H9 (cell line): ENCODE measurements at regions not wholly inside any gene's neighbourhood (a gene's known extent, or its start where the extent isn't known, plus 50 kb on each side); places are given as distances from the start of the nearest gene placed in this dataset.

ENCODE experiments used
- DNase-seq: peaks from one replicate; pipeline ENCODE4 v3.0.0-alpha.2; 2017
- H2AFZ ChIP-seq: one replicate; pipeline ENCODE4 v1.6.1; 2013; ENCODE audit warnings: mild to moderate bottlenecking, low read length, control low read depth, moderate library complexity
- H2AK5ac ChIP-seq: 2 replicates; pipeline ENCODE4 v1.6.1; 2013; ENCODE audit warnings: low read length, control low read depth, mixed read lengths; ENCODE audit not compliant: insufficient read length
- H2BK120ac ChIP-seq: one replicate; pipeline ENCODE4 v1.6.1; 2013; ENCODE audit warnings: low read depth, mild to moderate bottlenecking, low read length, control low read depth, inconsistent platforms; ENCODE audit not compliant: poor library complexity, severe bottlenecking
- H2BK12ac ChIP-seq: 2 replicates; pipeline ENCODE4 v1.6.1; 2013; ENCODE audit warnings: low read length, control low read depth, mixed read lengths, low read depth; ENCODE audit not compliant: insufficient read length
- H2BK15ac ChIP-seq: 2 replicates; pipeline ENCODE4 v1.6.1; 2013; ENCODE audit warnings: low read depth, low read length, control low read depth
- H2BK20ac ChIP-seq: one replicate; pipeline ENCODE4 v1.6.1; 2013; ENCODE audit warnings: low read depth, mild to moderate bottlenecking, low read length, control low read depth, inconsistent platforms; ENCODE audit not compliant: poor library complexity, severe bottlenecking
- H2BK5ac ChIP-seq: 2 replicates; pipeline ENCODE4 v1.6.1; 2013; ENCODE audit warnings: low read length, control low read depth, mixed read lengths; ENCODE audit not compliant: insufficient read length
- H3K14ac ChIP-seq: 2 replicates; pipeline ENCODE4 v1.6.1; 2013; ENCODE audit warnings: low read length, control low read depth; ENCODE audit not compliant: insufficient read depth
- H3K18ac ChIP-seq: 2 replicates; pipeline ENCODE4 v1.6.1; 2013; ENCODE audit warnings: low read depth, mild to moderate bottlenecking, mixed read lengths, low read length, control low read depth; ENCODE audit not compliant: insufficient read length
- H3K23ac ChIP-seq: 2 replicates; pipeline ENCODE4 v1.6.1; 2013; ENCODE audit warnings: low read length, control low read depth, mixed read lengths, low read depth; ENCODE audit not compliant: insufficient read length
- H3K23me2 ChIP-seq: 2 replicates; pipeline ENCODE4 v1.6.1; 2013; ENCODE audit warnings: low read depth, mild to moderate bottlenecking, mixed read lengths, low read length, control low read depth; ENCODE audit not compliant: insufficient read length, poor library complexity, severe bottlenecking
- H3K27ac ChIP-seq: 2 replicates; pipeline ENCODE4 v1.5.1; 2013; ENCODE audit warnings: low read length, control low read depth, mixed read lengths, low read depth; ENCODE audit not compliant: insufficient read length
- H3K27me3 ChIP-seq: 2 replicates; pipeline ENCODE4 v1.6.1; 2013; ENCODE audit warnings: low read length, control low read depth, inconsistent platforms; ENCODE audit not compliant: insufficient read depth
- H3K4ac ChIP-seq: 2 replicates; pipeline ENCODE4 v1.6.1; 2013; ENCODE audit warnings: low read depth, mild to moderate bottlenecking, control low read depth, inconsistent platforms, low read length, moderate library complexity
- H3K4me1 ChIP-seq: 2 replicates; pipeline ENCODE4 v1.6.1; 2013; ENCODE audit warnings: low read length, control low read depth, inconsistent platforms; ENCODE audit not compliant: insufficient read depth
- H3K4me2 ChIP-seq: 2 replicates; pipeline ENCODE4 v1.6.1; 2013; ENCODE audit warnings: low read length, control low read depth, mixed read lengths; ENCODE audit not compliant: insufficient read length, insufficient read depth
- H3K56ac ChIP-seq: 2 replicates; pipeline ENCODE4 v1.6.1; 2013; ENCODE audit warnings: low read depth, mild to moderate bottlenecking, mixed read lengths, low read length, control low read depth; ENCODE audit not compliant: insufficient read length
- H3K79me1 ChIP-seq: 2 replicates; pipeline ENCODE4 v1.6.1; 2013; ENCODE audit warnings: low read depth, mild to moderate bottlenecking, moderate library complexity, low read length, control low read depth, inconsistent platforms; ENCODE audit not compliant: insufficient read depth, poor library complexity, severe bottlenecking
- H3K79me2 ChIP-seq: 2 replicates; pipeline ENCODE4 v1.6.1; 2013; ENCODE audit warnings: low read length, control low read depth, inconsistent platforms; ENCODE audit not compliant: insufficient read depth
- H3K9ac ChIP-seq: 2 replicates; pipeline ENCODE4 v1.6.1; 2013; ENCODE audit warnings: low read length, control low read depth, mixed read lengths; ENCODE audit not compliant: insufficient read length; ENCODE audit errors: extremely low read depth
- H3K9me3 ChIP-seq: one replicate; pipeline ENCODE4 v1.6.1; 2013; ENCODE audit warnings: low read depth, low read length, inconsistent platforms; ENCODE audit not compliant: control insufficient read depth
- H3T11ph ChIP-seq: one replicate; pipeline ENCODE4 v1.6.1; 2013; ENCODE audit warnings: mild to moderate bottlenecking, low read length, control low read depth, inconsistent platforms
- H4K20me1 ChIP-seq: one replicate; pipeline ENCODE4 v1.6.1; 2013; ENCODE audit not compliant: control insufficient read depth, insufficient read length, insufficient read depth
- H4K5ac ChIP-seq: 2 replicates; pipeline ENCODE4 v1.6.1; 2013; ENCODE audit warnings: low read depth, mild to moderate bottlenecking, mixed read lengths, low read length, control low read depth; ENCODE audit not compliant: insufficient read length
- H4K8ac ChIP-seq: replicated peaks from 2 replicates; pipeline ENCODE4 v1.6.1; 2013; ENCODE audit warnings: low read length, control low read depth, mixed read lengths, low read depth; ENCODE audit not compliant: insufficient read length
- H4K91ac ChIP-seq: 2 replicates; pipeline ENCODE4 v1.6.1; 2013; ENCODE audit warnings: low read depth, mild to moderate bottlenecking, moderate library complexity, mixed read lengths, low read length, control low read depth; ENCODE audit not compliant: insufficient read length
- H3K27ac Mint-ChIP-seq, 3 experiments: 2 replicates in 2 of 3; 3 replicates in 1 of 3; pipeline ENCODE4 v1.8.0; 2020 to 2021; ENCODE audit warnings: mixed read lengths in 3 of 3, mild to moderate bottlenecking in 1 of 3, moderate library complexity in 1 of 3
- H3K27me3 Mint-ChIP-seq: 2 replicates; pipeline ENCODE4 v1.8.0; 2021; ENCODE audit warnings: low read depth, mild to moderate bottlenecking, moderate library complexity, mixed read lengths
- H3K36me3 Mint-ChIP-seq, 3 experiments: 2 replicates in 2 of 3; 3 replicates in 1 of 3; pipeline ENCODE4 v1.8.0; 2020 to 2021; ENCODE audit warnings: low read depth in 3 of 3, mixed read lengths in 3 of 3; ENCODE audit not compliant: insufficient read depth in 1 of 3
- H3K4me1 Mint-ChIP-seq, 2 experiments: 2 replicates each; pipeline ENCODE4 v1.8.0; 2020; ENCODE audit warnings: mixed read lengths in 2 of 2
- H3K4me3 Mint-ChIP-seq, 2 experiments: 2 replicates in 1 of 2; 3 replicates in 1 of 2; pipeline ENCODE4 v1.8.0; 2020 to 2021; ENCODE audit warnings: mild to moderate bottlenecking in 2 of 2, mixed read lengths in 2 of 2, moderate library complexity in 1 of 2
- H3K9me3 Mint-ChIP-seq, 2 experiments: 2 replicates in 1 of 2; 3 replicates in 1 of 2; pipeline ENCODE4 v1.8.0; 2020; ENCODE audit warnings: mild to moderate bottlenecking in 2 of 2, mixed read lengths in 2 of 2, moderate library complexity in 1 of 2
- CTCF ChIP-seq: fragments of 200-600 bp; sonication (generic); conservative IDR thresholded peaks from 3 replicates; pipeline ENCODE4 v1.8.0; 2021; ENCODE audit warnings: antibody characterized with exemption, mild to moderate bottlenecking
- WGBS: extraction: QIAGEN DNeasy Blood & Tissue Kit; methylation state at CpG from one replicate; pipeline ENCODE4 v1.1.7; 2013; ENCODE audit warnings: missing lambda C conversion rate, low lambda C conversion rate, mixed read lengths; ENCODE audit not compliant: insufficient read length; ENCODE audit errors: extremely low coverage; 5-methylcytosine and 5-hydroxymethylcytosine counted together

GRCh38 chrX:42432552-42432951, 345.4 kb downstream of the PPP1R2C start:
- Histone ChIP-seq H3K9ac (no peak overlapping the region), H4K91ac (no peak overlapping the region), H4K8ac (no peak overlapping the region), H2BK12ac (no peak overlapping the region), H2BK120ac (no peak overlapping the region), H3K27ac (no peak overlapping the region), H3K79me1 (no peaks in the 10 kb centered on the region), H3K79me2 (no peaks in the 10 kb centered on the region), H4K20me1 (no peaks in the 10 kb centered on the region), H2AFZ (no peak overlapping the region), H2BK20ac (no peak overlapping the region), H3K56ac (no peak overlapping the region), H3K9me3 (no peaks in the 10 kb centered on the region), H3K23ac (no peak overlapping the region), H3K4me1 (no peaks in the 10 kb centered on the region), H3K4me2 (no peak overlapping the region), H3K23me2 (no peaks in the 10 kb centered on the region), H3K14ac (no peak overlapping the region), H2AK5ac (no peak overlapping the region), H3K4ac (no peak overlapping the region), H3K27me3 (no peaks in the 10 kb centered on the region), H2BK15ac (no peak overlapping the region), H3T11ph (no peak overlapping the region), H4K5ac (no peak overlapping the region), H3K18ac (no peak overlapping the region), H2BK5ac (no peak overlapping the region)
- DNase-seq: no peak
- Mint-ChIP-seq H3K4me1 (peaks cover 13 to 15% of the 10 kb centered on the region in 2 experiments), H3K27me3 (peaks cover 3% of the 10 kb centered on the region), H3K36me3 (peaks cover 4 to 14% (median 12%) of the 10 kb centered on the region in 3 experiments), H3K27ac (no peak overlapping the region), H3K9me3 (peaks cover 8 to 50% of the 10 kb centered on the region in 2 experiments), H3K4me3 (no peak overlapping the region)
- no CpG with 5 or more reads among the region's 2 CpGs for WGBS
- TF ChIP-seq CTCF: no peak
